ENCODE measurements at regions not wholly inside any gene's neighbourhood (a gene's known extent, or its start where the extent isn't known, plus 50 kb on each side); places are given as distances from the start of the nearest gene placed in this dataset.

GRCh38 chr15:47363653-47364052, 353.7 kb upstream of the SEMA6D start:
- no peak for TF ChIP-seq CTCF (IDR thresholded peaks at IDR 0.05; ENCODE audit: low read length)
- no peak for TF ChIP-seq EZH2 (IDR thresholded peaks at IDR 0.05; ENCODE audit: borderline replicate concordance, low read length)
